Type B pancreatic cell (in vitro differentiated cells): ENCODE measurements at regions not wholly inside any gene's neighbourhood (a gene's known extent, or its start where the extent isn't known, plus 50 kb on each side); places are given as distances from the start of the nearest gene placed in this dataset.
A peak's percentile ranks its signal among the peaks of the same experiment; 100 is the strongest.

Experiments used
- DNase-seq: peaks from one replicate; pipeline ENCODE4 v3.0.0; 2021; ENCODE audit warnings: mixed read lengths; ENCODE audit not compliant: unreplicated experiment; ENCODE audit errors: extremely low spot score
- H3K27ac Mint-ChIP-seq: 2 replicates; pipeline ENCODE4 v1.8.0; 2021; ENCODE audit warnings: mild to moderate bottlenecking, mixed read lengths
- H3K27me3 Mint-ChIP-seq: 2 replicates; pipeline ENCODE4 v1.8.0; 2021; ENCODE audit warnings: mixed read lengths
- H3K36me3 Mint-ChIP-seq: 2 replicates; pipeline ENCODE4 v1.8.0; 2021; ENCODE audit warnings: mixed read lengths
- H3K4me1 Mint-ChIP-seq: one replicate; pipeline ENCODE4 v1.8.0; 2021; ENCODE audit warnings: mixed read lengths; ENCODE audit not compliant: unreplicated experiment
- H3K4me3 Mint-ChIP-seq: 2 replicates; pipeline ENCODE4 v1.8.0; 2021; ENCODE audit warnings: mild to moderate bottlenecking, mixed read lengths
- H3K9me3 Mint-ChIP-seq: 2 replicates; pipeline ENCODE4 v1.8.0; 2021; ENCODE audit warnings: mixed read lengths
- TF ChIP-seq, protein P1 (sequence below): fragments of 200-600 bp; sonication (generic); conservative IDR thresholded peaks from 2 replicates; pipeline ENCODE4 v1.5.0; 2021; ENCODE audit warnings: antibody characterized with exemption, mild to moderate bottlenecking

DNA sequence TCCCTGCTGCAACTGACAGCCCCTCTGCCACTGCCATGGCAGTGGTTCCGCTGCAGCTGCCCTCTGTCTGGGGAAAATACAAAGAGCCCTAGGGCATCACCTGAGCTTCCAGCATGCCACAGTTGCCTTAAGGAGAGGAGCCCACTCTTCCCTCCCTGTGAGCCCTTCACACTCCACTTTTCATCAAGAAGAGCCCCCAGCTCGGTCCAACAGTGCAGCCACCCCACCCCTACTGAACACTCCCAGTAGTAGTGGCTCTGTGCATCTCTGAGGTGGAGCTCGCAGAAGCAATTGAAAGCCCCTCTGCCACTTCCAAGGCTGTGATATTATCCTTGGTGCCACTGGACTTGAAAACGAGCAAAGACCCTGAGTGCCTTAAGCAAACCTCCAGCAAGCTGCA is 696.8 kb upstream of the COX7C start:
- no peaks in the 10 kb centered on the region for H3K36me3 Mint-ChIP-seq
- no peaks in the 10 kb centered on the region for H3K27me3 Mint-ChIP-seq
- H3K27ac Mint-ChIP-seq = no peak overlapping the region
- no peak for DNase-seq
- H3K9me3 Mint-ChIP-seq = no peaks in the 10 kb centered on the region
- no peaks in the 10 kb centered on the region for H3K4me1 Mint-ChIP-seq
- H3K4me3 Mint-ChIP-seq = no peak overlapping the region
- TF ChIP-seq, protein P1, sequence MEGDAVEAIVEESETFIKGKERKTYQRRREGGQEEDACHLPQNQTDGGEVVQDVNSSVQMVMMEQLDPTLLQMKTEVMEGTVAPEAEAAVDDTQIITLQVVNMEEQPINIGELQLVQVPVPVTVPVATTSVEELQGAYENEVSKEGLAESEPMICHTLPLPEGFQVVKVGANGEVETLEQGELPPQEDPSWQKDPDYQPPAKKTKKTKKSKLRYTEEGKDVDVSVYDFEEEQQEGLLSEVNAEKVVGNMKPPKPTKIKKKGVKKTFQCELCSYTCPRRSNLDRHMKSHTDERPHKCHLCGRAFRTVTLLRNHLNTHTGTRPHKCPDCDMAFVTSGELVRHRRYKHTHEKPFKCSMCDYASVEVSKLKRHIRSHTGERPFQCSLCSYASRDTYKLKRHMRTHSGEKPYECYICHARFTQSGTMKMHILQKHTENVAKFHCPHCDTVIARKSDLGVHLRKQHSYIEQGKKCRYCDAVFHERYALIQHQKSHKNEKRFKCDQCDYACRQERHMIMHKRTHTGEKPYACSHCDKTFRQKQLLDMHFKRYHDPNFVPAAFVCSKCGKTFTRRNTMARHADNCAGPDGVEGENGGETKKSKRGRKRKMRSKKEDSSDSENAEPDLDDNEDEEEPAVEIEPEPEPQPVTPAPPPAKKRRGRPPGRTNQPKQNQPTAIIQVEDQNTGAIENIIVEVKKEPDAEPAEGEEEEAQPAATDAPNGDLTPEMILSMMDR = no peak

DNA sequence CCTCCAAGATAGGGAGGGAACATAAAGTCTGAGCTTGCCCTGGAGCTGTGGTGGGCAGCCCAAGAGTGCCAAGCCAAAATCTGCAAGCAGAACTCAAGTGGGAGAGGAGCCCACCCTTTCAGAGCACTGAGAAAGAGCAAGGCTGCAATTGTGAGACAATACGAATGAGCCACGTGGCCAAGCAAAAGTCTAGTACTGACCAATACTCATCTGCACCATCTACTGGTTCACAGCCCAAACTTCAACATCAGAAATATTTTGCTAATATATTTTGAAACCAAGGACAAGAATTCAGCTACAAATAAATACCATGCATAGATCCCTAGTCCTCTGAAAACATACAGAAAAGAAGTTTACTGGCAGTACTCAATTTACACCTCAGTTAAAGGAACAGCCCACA is 696.2 kb upstream of the COX7C start:
- TF ChIP-seq, protein P1 = peak; percentile 28
- H3K9me3 Mint-ChIP-seq = no peaks in the 10 kb centered on the region
- no peak for DNase-seq
- H3K27me3 Mint-ChIP-seq = no peaks in the 10 kb centered on the region
- no peak overlapping the region for H3K27ac Mint-ChIP-seq
- no peaks in the 10 kb centered on the region for H3K4me1 Mint-ChIP-seq
- no peaks in the 10 kb centered on the region for H3K36me3 Mint-ChIP-seq
- H3K4me3 Mint-ChIP-seq = no peak overlapping the region

- TF ChIP-seq, protein P1 = no peak
- no peak overlapping the region for H3K4me3 Mint-ChIP-seq
- H3K27me3 Mint-ChIP-seq = no peaks in the 10 kb centered on the region
- no peak overlapping the region for H3K27ac Mint-ChIP-seq
- H3K4me1 Mint-ChIP-seq = no peaks in the 10 kb centered on the region
- no peaks in the 10 kb centered on the region for H3K36me3 Mint-ChIP-seq
- H3K9me3 Mint-ChIP-seq = no peaks in the 10 kb centered on the region
- no peak for DNase-seq
These were observed 690.1 kb upstream of the COX7C start for GRCh38 chr5:85927632-85928031.

DNA sequence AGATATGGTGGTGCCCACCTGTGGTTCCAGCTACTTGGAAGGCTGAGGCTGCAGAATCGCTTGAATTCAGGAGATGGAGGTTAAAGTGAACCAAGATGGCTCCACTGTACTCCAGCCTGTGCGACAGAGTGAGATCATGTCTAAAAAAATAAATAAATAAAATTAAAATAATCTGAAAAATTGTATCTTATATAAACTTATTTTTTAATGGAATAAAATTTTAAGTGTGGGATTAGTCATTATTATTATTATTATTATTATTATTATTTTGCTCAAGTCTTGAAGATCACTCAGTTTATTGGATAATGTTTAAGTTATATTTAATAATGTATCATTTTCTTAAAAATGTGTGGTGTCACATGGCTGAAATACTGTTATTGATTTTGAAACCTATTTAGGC is 688.0 kb upstream of the COX7C start:
- H3K36me3 Mint-ChIP-seq = no peaks in the 10 kb centered on the region
- H3K4me1 Mint-ChIP-seq = no peaks in the 10 kb centered on the region
- no peak overlapping the region for H3K4me3 Mint-ChIP-seq
- TF ChIP-seq, protein P1 = no peak
- no peak for DNase-seq
- no peaks in the 10 kb centered on the region for H3K27me3 Mint-ChIP-seq
- H3K9me3 Mint-ChIP-seq = no peaks in the 10 kb centered on the region
- H3K27ac Mint-ChIP-seq = no peak overlapping the region

GRCh38 chr5:85931220-85931619 is 686.5 kb upstream of the COX7C start:
- no peaks in the 10 kb centered on the region for H3K36me3 Mint-ChIP-seq
- TF ChIP-seq, protein P1 = no peak
- no peak overlapping the region for H3K27ac Mint-ChIP-seq
- DNase-seq = no peak
- H3K9me3 Mint-ChIP-seq = no peaks in the 10 kb centered on the region
- no peaks in the 10 kb centered on the region for H3K27me3 Mint-ChIP-seq
- no peak overlapping the region for H3K4me3 Mint-ChIP-seq
- H3K4me1 Mint-ChIP-seq = no peaks in the 10 kb centered on the region

DNA sequence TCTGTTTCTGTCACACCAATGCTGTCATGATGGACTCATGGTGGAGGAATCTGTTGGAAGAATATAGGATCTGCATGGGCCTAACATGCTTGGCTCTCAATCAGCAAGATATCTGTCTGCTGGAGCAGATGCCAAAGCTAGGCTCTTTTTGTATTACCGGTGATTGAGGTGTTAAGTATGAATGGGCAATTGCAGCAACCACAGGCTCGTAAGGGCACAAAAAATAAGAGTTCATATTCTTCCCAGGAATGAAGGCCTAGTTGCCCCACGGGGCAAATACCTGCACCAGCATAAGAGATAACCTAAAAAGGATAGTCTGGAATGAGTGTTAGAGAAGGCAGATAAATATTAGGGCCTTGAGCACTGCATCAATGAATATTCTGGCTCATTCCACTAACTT is 679.5 kb upstream of the COX7C start:
- H3K4me1 Mint-ChIP-seq = no peaks in the 10 kb centered on the region
- no peak overlapping the region for H3K4me3 Mint-ChIP-seq
- no peak overlapping the region for H3K27ac Mint-ChIP-seq
- no peak for DNase-seq
- no peaks in the 10 kb centered on the region for H3K36me3 Mint-ChIP-seq
- no peaks in the 10 kb centered on the region for H3K27me3 Mint-ChIP-seq
- no peaks in the 10 kb centered on the region for H3K9me3 Mint-ChIP-seq
- TF ChIP-seq, protein P1 = no peak
